ENCODE measurements at regions not wholly inside any gene's neighbourhood (a gene's known extent, or its start where the extent isn't known, plus 50 kb on each side); places are given as distances from the start of the nearest gene placed in this dataset.
A peak's percentile ranks its signal among the peaks of the same experiment; 100 is the strongest.

GRCh38 chr2:15731213-15731888, 139.7 kb downstream of the DDX1 start:
- no peak overlapping the region for H3K4me3 ChIP-seq (ENCODE audit: low read length)
- TF ChIP-seq CTCF (conservative IDR thresholded peaks at IDR 0.05; ENCODE audit: low read length), result no peak
- DNase-seq (ENCODE audit: low read depth), result no peak

GRCh38 chr2:15731889-15732271, 140.2 kb downstream of the DDX1 start:
- DNase-seq (ENCODE audit: low read depth), result no peak
- no peak for TF ChIP-seq CTCF (conservative IDR thresholded peaks at IDR 0.05; ENCODE audit: low read length)
- H3K4me3 ChIP-seq (ENCODE audit: low read length), result no peak overlapping the region

- DNase-seq (ENCODE audit: low read depth), result no peak
- no peak for TF ChIP-seq CTCF (conservative IDR thresholded peaks at IDR 0.05; ENCODE audit: low read length)
These were observed 140.8 kb downstream of the DDX1 start for GRCh38 chr2:15732341-15733077.

GRCh38 chr2:15733867-15734673, 142.4 kb downstream of the DDX1 start:
- no peak for TF ChIP-seq CTCF (conservative IDR thresholded peaks at IDR 0.05; ENCODE audit: low read length)

More at GRCh38 chr2:15732341-15733077, 140.8 kb downstream of the DDX1 start:
- H3K4me3 ChIP-seq (ENCODE audit: low read length), result no peak overlapping the region

GRCh38 chr2:15734674-15735483, 143.2 kb downstream of the DDX1 start:
- DNase-seq (ENCODE audit: low read depth), result no peak
- no peak overlapping the region for H3K4me3 ChIP-seq (ENCODE audit: low read length)
- no peak for TF ChIP-seq CTCF (conservative IDR thresholded peaks at IDR 0.05; ENCODE audit: low read length)

More at GRCh38 chr2:15733867-15734673, 142.4 kb downstream of the DDX1 start:
- H3K4me3 ChIP-seq (ENCODE audit: low read length), result no peak overlapping the region
- peak; percentile 34 for DNase-seq (ENCODE audit: low read depth)

GRCh38 chr2:15735484-15736326, 144.0 kb downstream of the DDX1 start:
- no peak overlapping the region for H3K4me3 ChIP-seq (ENCODE audit: low read length)
- TF ChIP-seq CTCF (conservative IDR thresholded peaks at IDR 0.05; ENCODE audit: low read length), result no peak
- DNase-seq (ENCODE audit: low read depth), result no peak

Measured in AG10803 (cell line).